Body of pancreas (tissue), 4 donors: ENCODE measurements at regions not wholly inside any gene's neighbourhood (a gene's known extent, or its start where the extent isn't known, plus 50 kb on each side); places are given as distances from the start of the nearest gene placed in this dataset.

Experiments
- POLR2A ChIP-seq, 3 donors: fragments of 450-650 bp; IDR thresholded peaks; one replicate each; pipeline ENCODE4 v1.6.1; 2016; ENCODE audit warnings: antibody characterized with exemption in 3 of 3, mild to moderate bottlenecking in 2 of 3
- TF ChIP-seq, protein P1 (sequence below), 7 experiments: fragments of 450-650 bp in 4 of 7; fragments of 200-600 bp in 3 of 7; sonication (generic) in 3 of 7; IDR thresholded peaks; one replicate each; pipeline ENCODE4 v1.5.1; 2016 to 2019; ENCODE audit warnings: antibody characterized with exemption in 7 of 7

DNA sequence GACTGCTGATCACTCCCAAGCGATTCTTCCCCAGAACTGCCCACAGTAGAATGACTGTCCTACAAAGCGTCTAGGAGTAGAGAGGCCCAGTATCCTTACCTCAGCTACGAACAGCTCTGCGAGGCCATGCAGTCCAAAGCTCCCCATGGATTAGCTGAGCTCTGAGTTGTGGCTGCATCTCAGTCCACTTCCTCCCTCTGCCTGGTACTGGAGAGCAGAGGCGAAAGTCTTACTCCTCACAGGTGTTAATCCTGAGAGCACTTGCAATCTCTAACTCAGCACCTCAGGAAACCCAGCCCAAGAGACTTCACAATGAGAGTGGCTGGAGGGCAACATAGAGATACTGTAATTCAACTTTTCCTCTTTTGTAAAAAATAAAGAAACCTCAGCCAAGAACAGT is 493.1 kb downstream of the BCAT1 start:
- TF ChIP-seq, protein P1, sequence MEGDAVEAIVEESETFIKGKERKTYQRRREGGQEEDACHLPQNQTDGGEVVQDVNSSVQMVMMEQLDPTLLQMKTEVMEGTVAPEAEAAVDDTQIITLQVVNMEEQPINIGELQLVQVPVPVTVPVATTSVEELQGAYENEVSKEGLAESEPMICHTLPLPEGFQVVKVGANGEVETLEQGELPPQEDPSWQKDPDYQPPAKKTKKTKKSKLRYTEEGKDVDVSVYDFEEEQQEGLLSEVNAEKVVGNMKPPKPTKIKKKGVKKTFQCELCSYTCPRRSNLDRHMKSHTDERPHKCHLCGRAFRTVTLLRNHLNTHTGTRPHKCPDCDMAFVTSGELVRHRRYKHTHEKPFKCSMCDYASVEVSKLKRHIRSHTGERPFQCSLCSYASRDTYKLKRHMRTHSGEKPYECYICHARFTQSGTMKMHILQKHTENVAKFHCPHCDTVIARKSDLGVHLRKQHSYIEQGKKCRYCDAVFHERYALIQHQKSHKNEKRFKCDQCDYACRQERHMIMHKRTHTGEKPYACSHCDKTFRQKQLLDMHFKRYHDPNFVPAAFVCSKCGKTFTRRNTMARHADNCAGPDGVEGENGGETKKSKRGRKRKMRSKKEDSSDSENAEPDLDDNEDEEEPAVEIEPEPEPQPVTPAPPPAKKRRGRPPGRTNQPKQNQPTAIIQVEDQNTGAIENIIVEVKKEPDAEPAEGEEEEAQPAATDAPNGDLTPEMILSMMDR (IDR thresholded peaks at IDR 0.05): no peak
- no peak for TF ChIP-seq POLR2A (IDR thresholded peaks at IDR 0.05)
